PC-3 (cell line): ENCODE measurements at regions not wholly inside any gene's neighbourhood (a gene's known extent, or its start where the extent isn't known, plus 50 kb on each side); places are given as distances from the start of the nearest gene placed in this dataset.

Source experiments
- ATAC-seq: fragments of 200-7000 bp; cut with Tn5 transposase; 2 replicates; pipeline ENCODE4 v1.9.1; 2020; ENCODE audit warnings: mild to moderate bottlenecking, moderate library complexity
- BruUV-seq: library from RNA; stranded (reverse); fragments of 400-500 nt; replicated peaks from 2 replicates; lab custom pipeline; 2021; lab: Mats Ljungman, UMichigan
- CTCF ChIA-PET: fragments of 300-600 bp; sonication (Branson Sonifier 250); formaldehyde crosslinking; loops from one replicate; lab custom pipeline; 2022; ENCODE audit warnings: antibody characterized with exemption; lab: Charles Lee
- POLR2A ChIA-PET: fragments of 300-600 bp; sonication (Branson Sonifier 250); formaldehyde crosslinking; loops from one replicate; lab custom pipeline; 2022; ENCODE audit warnings: antibody characterized with exemption; ENCODE audit not compliant: unreplicated experiment; lab: Charles Lee
- DNase-seq: peaks from one replicate; pipeline ENCODE4 v3.0.0-alpha.2; 2015
- H2AFZ ChIP-seq: fragments of 300-600 bp; sonication (generic); 2 replicates; pipeline ENCODE4 v1.6.0; 2016; ENCODE audit warnings: antibody characterized with exemption, low read length
- H3F3A ChIP-seq: fragments of 300-600 bp; sonication (generic); one replicate; pipeline ENCODE4 v1.6.0; 2017; ENCODE audit warnings: antibody characterized with exemption, low read length, control low read depth, mild to moderate bottlenecking; ENCODE audit not compliant: unreplicated experiment
- H3K27ac ChIP-seq: fragments of 300-600 bp; sonication (generic); 2 replicates; pipeline ENCODE4 v1.5.1; 2016; ENCODE audit warnings: mild to moderate bottlenecking, low read length
- H3K27me3 ChIP-seq: fragments of 300-600 bp; sonication (generic); 2 replicates; pipeline ENCODE4 v1.6.1; 2016; ENCODE audit warnings: low read length, mixed read lengths
- H3K36me3 ChIP-seq: fragments of 300-600 bp; sonication (generic); 2 replicates; pipeline ENCODE4 v1.6.1; 2016; ENCODE audit warnings: low read depth, mixed run types, low read length, mixed read lengths
- H3K4me1 ChIP-seq: fragments of 300-600 bp; sonication (generic); 2 replicates; pipeline ENCODE4 v1.5.1; 2016; ENCODE audit warnings: low read length; ENCODE audit not compliant: insufficient read depth
- H3K4me2 ChIP-seq: fragments of 300-600 bp; sonication (generic); 2 replicates; pipeline ENCODE4 v1.6.0; 2016; ENCODE audit warnings: low read length
- H3K4me3 ChIP-seq: fragments of 300-600 bp; sonication (generic); 2 replicates; pipeline ENCODE4 v1.5.1; 2016; ENCODE audit warnings: mild to moderate bottlenecking, low read length, mixed read lengths
- H3K79me2 ChIP-seq: fragments of 300-600 bp; sonication (generic); 2 replicates; pipeline ENCODE4 v1.6.1; 2017; ENCODE audit warnings: low read length, mixed read lengths
- H3K9ac ChIP-seq: fragments of 300-600 bp; sonication (generic); 2 replicates; pipeline ENCODE4 v1.6.0; 2016; ENCODE audit warnings: mild to moderate bottlenecking, low read length
- H3K9me2 ChIP-seq: fragments of 300-600 bp; sonication (generic); replicated peaks from 2 replicates; pipeline ENCODE4 v1.6.1; 2016; ENCODE audit warnings: mixed run types, low read length, mixed read lengths
- H3K9me3 ChIP-seq: fragments of 300-600 bp; sonication (generic); 2 replicates; pipeline ENCODE4 v1.6.1; 2016; ENCODE audit warnings: low read length, mixed read lengths
- H4K20me1 ChIP-seq: fragments of 300-600 bp; sonication (generic); 2 replicates; pipeline ENCODE4 v1.6.1; 2016; ENCODE audit warnings: low read length, mixed read lengths
- CTCF ChIP-seq: fragments of 300-600 bp; sonication (generic); conservative IDR thresholded peaks from 2 replicates; pipeline ENCODE4 v1.5.1; 2017; ENCODE audit warnings: antibody characterized with exemption, low read depth, mild to moderate bottlenecking, low read length
- EZH2 ChIP-seq: fragments of 300-600 bp; sonication (generic); IDR thresholded peaks from one replicate; pipeline ENCODE4 v1.6.1; 2017; ENCODE audit warnings: antibody characterized with exemption, mild to moderate bottlenecking, low read length; ENCODE audit not compliant: unreplicated experiment
- EZH2phosphoT487 ChIP-seq: fragments of 300-600 bp; sonication (generic); IDR thresholded peaks from 2 replicates; pipeline ENCODE4 v1.6.1; 2018; ENCODE audit warnings: mild to moderate bottlenecking, antibody characterized with exemption, low read length, borderline replicate concordance
- intact Hi-C: fragments of 100-400 bp; cut with micrococcal nuclease; formaldehyde crosslinking; loops from 2 replicates; pipeline ENCODE4 v1.9.0; 2023

GRCh38 chr6:106026748-106027715 lies 59.1 kb upstream of the PRDM1 start:
- H3K27me3 ChIP-seq: no peaks in the 10 kb centered on the region
- no peaks in the 10 kb centered on the region for H3K9me2 ChIP-seq
- TF ChIP-seq CTCF: no peak
- TF ChIP-seq EZH2: no peak
- intact Hi-C loops: no loop called here
- POLR2A ChIA-PET: no interaction called here
- H3K9me3 ChIP-seq: no peaks in the 10 kb centered on the region
- BruUV-seq: no TSS peak
- CTCF ChIA-PET: no interaction called here
- no peak overlapping the region for H2AFZ ChIP-seq
- H3K9ac ChIP-seq: no peak overlapping the region
- no peaks in the 10 kb centered on the region for H3K79me2 ChIP-seq
- H3K4me1 ChIP-seq: no peaks in the 10 kb centered on the region
- no peaks in the 10 kb centered on the region for H3F3A ChIP-seq
- ATAC-seq (no peak), DNase-seq (no peak)
- H3K4me2 ChIP-seq: no peak overlapping the region
- no peak overlapping the region for H3K4me3 ChIP-seq
- no peak overlapping the region for H3K27ac ChIP-seq
- H3K36me3 ChIP-seq: no peaks in the 10 kb centered on the region
- H4K20me1 ChIP-seq: no peaks in the 10 kb centered on the region

- no peak for DNase-seq
- TF ChIP-seq EZH2 (no peak), CTCF (no peak), EZH2phosphoT487 (no peak)
- Histone ChIP-seq H3F3A (no peaks in the 10 kb centered on the region), H3K4me1 (no peaks in the 10 kb centered on the region), H3K36me3 (no peaks in the 10 kb centered on the region), H2AFZ (no peak overlapping the region), H3K27me3 (no peaks in the 10 kb centered on the region), H3K9ac (no peak overlapping the region), H3K9me2 (no peaks in the 10 kb centered on the region), H3K79me2 (no peaks in the 10 kb centered on the region), H3K4me2 (no peak overlapping the region), H3K9me3 (no peaks in the 10 kb centered on the region), H3K27ac (no peak overlapping the region), H4K20me1 (no peaks in the 10 kb centered on the region), H3K4me3 (no peak overlapping the region)
- intact Hi-C loops: no loop called here
- ChIA-PET POLR2A (no interaction called here), CTCF (no interaction called here)
- BruUV-seq: no TSS peak
- no peak for ATAC-seq
Measured at GRCh38 chr6:106025655-106026054, 60.5 kb upstream of the PRDM1 start.

GRCh38 chr6:106022801-106023200 lies 63.3 kb upstream of the PRDM1 start:
- H3K9ac ChIP-seq: no peak overlapping the region
- H3K4me1 ChIP-seq: no peaks in the 10 kb centered on the region
- no peak for DNase-seq
- TF ChIP-seq EZH2phosphoT487: no peak
- TF ChIP-seq EZH2: no peak
- no peak for TF ChIP-seq CTCF
- ChIA-PET POLR2A (no interaction called here), CTCF (no interaction called here)
- no TSS peak for BruUV-seq
- H3K4me2 ChIP-seq: no peak overlapping the region
- H4K20me1 ChIP-seq: no peaks in the 10 kb centered on the region
- H3K36me3 ChIP-seq: no peaks in the 10 kb centered on the region
- H3K9me2 ChIP-seq: no peaks in the 10 kb centered on the region
- no peaks in the 10 kb centered on the region for H3K9me3 ChIP-seq
- no peaks in the 10 kb centered on the region for H3K79me2 ChIP-seq
- intact Hi-C loops: no loop called here
- H2AFZ ChIP-seq: no peak overlapping the region
- no peak overlapping the region for H3K4me3 ChIP-seq
- H3K27me3 ChIP-seq: no peaks in the 10 kb centered on the region
- H3F3A ChIP-seq: no peaks in the 10 kb centered on the region
- no peak for ATAC-seq
- H3K27ac ChIP-seq: no peak overlapping the region
